CD8-positive, alpha-beta memory T cell (primary cell): ENCODE measurements at regions not wholly inside any gene's neighbourhood (a gene's known extent, or its start where the extent isn't known, plus 50 kb on each side); places are given as distances from the start of the nearest gene placed in this dataset.
"Not testable (repeated sequence)": the region's sequence is repeated elsewhere in the genome, so short reads cannot be mapped to it uniquely, and the experiment has no call there.

Experiments used
- CTCF ChIA-PET: fragments of 350-600 bp; sonication (Branson Sonifier 250); formaldehyde crosslinking; loops from one replicate; lab custom pipeline; 2021; ENCODE audit warnings: antibody characterized with exemption; lab: Charles Lee
- POLR2A ChIA-PET: fragments of 350-600 bp; sonication (Branson Sonifier 250); formaldehyde crosslinking; loops from one replicate; lab custom pipeline; 2021; ENCODE audit warnings: antibody characterized with exemption; lab: Charles Lee
- DNase-seq, 5 donors: peaks; one replicate each; pipeline versions ENCODE4 v3.0.0 to v3.0.0-alpha.2; 2020 to 2022; ENCODE audit warnings: mixed read lengths in 1 of 5
- H3K27ac ChIP-seq: one replicate; pipeline ENCODE4 v1.7.0; 2013; ENCODE audit warnings: low read depth, mild to moderate bottlenecking, low read length, moderate library complexity
- H3K27me3 ChIP-seq: 2 replicates; pipeline ENCODE4 v1.7.0; 2013; ENCODE audit warnings: low read length, mild to moderate bottlenecking; ENCODE audit not compliant: insufficient read depth, poor library complexity, severe bottlenecking
- H3K36me3 ChIP-seq: 2 replicates; pipeline ENCODE4 v1.7.0; 2013; ENCODE audit warnings: mild to moderate bottlenecking, low read length, moderate library complexity; ENCODE audit not compliant: insufficient read depth
- H3K4me1 ChIP-seq: 2 replicates; pipeline ENCODE4 v1.7.0; 2013; ENCODE audit warnings: mild to moderate bottlenecking, low read length, moderate library complexity; ENCODE audit not compliant: insufficient read depth
- H3K4me3 ChIP-seq: 2 replicates; pipeline ENCODE4 v1.7.0; 2013; ENCODE audit warnings: mild to moderate bottlenecking, low read length
- H3K9me3 ChIP-seq: 2 replicates; pipeline ENCODE4 v1.7.0; 2013; ENCODE audit warnings: mild to moderate bottlenecking, low read length
- H3K27ac Mint-ChIP-seq, 8 donors: one replicate each; pipeline ENCODE4 v1.8.0; 2020 to 2021; ENCODE audit warnings: mixed read lengths in 8 of 8, mild to moderate bottlenecking in 6 of 8, inconsistent platforms in 3 of 8, moderate library complexity in 3 of 8
- H3K27me3 Mint-ChIP-seq, 2 donors: one replicate each; pipeline ENCODE4 v1.8.0; 2020 to 2021; ENCODE audit warnings: mixed read lengths in 2 of 2, mild to moderate bottlenecking in 1 of 2, moderate library complexity in 1 of 2
- H3K36me3 Mint-ChIP-seq, 3 donors: one replicate each; pipeline ENCODE4 v1.8.0; 2020 to 2021; ENCODE audit warnings: mixed read lengths in 3 of 3, inconsistent platforms in 1 of 3, mild to moderate bottlenecking in 1 of 3
- H3K4me1 Mint-ChIP-seq, 3 donors: one replicate each; pipeline ENCODE4 v1.8.0; 2020 to 2021; ENCODE audit warnings: mixed read lengths in 3 of 3, inconsistent platforms in 1 of 3, mild to moderate bottlenecking in 1 of 3
- H3K4me3 Mint-ChIP-seq, 7 donors: one replicate each; pipeline ENCODE4 v1.8.0; 2020 to 2021; ENCODE audit warnings: mixed read lengths in 7 of 7, mild to moderate bottlenecking in 6 of 7, moderate library complexity in 4 of 7, inconsistent platforms in 2 of 7
- H3K9me3 Mint-ChIP-seq, 5 donors: one replicate each; pipeline ENCODE4 v1.8.0; 2020 to 2022; ENCODE audit warnings: mixed read lengths in 5 of 5, mild to moderate bottlenecking in 3 of 5, moderate library complexity in 2 of 5, inconsistent platforms in 1 of 5

GRCh38 chr7:64469673-64470072 lies 93.2 kb downstream of the ZNF680 start:
- Mint-ChIP-seq H3K4me1 (no peaks in the 10 kb centered on the region), H3K4me3 (no peak overlapping the region), H3K36me3 (no peaks in the 10 kb centered on the region), H3K9me3 (peaks cover 17 to 35% (median 28%) of the 10 kb centered on the region in 5 donors), H3K27ac (no peak overlapping the region), H3K27me3 (no peaks in the 10 kb centered on the region)
- H3K27ac ChIP-seq = no peak overlapping the region
- no peak for DNase-seq
- no peaks in the 10 kb centered on the region for H3K36me3 ChIP-seq
- H3K27me3 ChIP-seq = no peaks in the 10 kb centered on the region
- ChIA-PET CTCF (no interaction called here), POLR2A (no interaction called here)
- H3K9me3 ChIP-seq = peaks cover 6% of the 10 kb centered on the region
- H3K4me3 ChIP-seq = no peak overlapping the region
- H3K4me1 ChIP-seq = no peaks in the 10 kb centered on the region

- H3K36me3 Mint-ChIP-seq = no peaks in the 10 kb centered on the region
- no peak overlapping the region for H3K27ac Mint-ChIP-seq
- CTCF ChIA-PET = no interaction called here
- H3K27me3 ChIP-seq = no peaks in the 10 kb centered on the region
- H3K4me3 Mint-ChIP-seq = no peak overlapping the region
- peaks cover 18 to 50% (median 30%) of the 10 kb centered on the region in 5 donors for H3K9me3 Mint-ChIP-seq
- no peak for DNase-seq
- no peak overlapping the region for H3K27ac ChIP-seq
- no peaks in the 10 kb centered on the region for H3K36me3 ChIP-seq
- peaks cover 6% of the 10 kb centered on the region for H3K9me3 ChIP-seq
- H3K4me1 ChIP-seq = no peaks in the 10 kb centered on the region
- H3K4me3 ChIP-seq = no peak overlapping the region
- no peaks in the 10 kb centered on the region for H3K4me1 Mint-ChIP-seq
- POLR2A ChIA-PET = no interaction called here
- H3K27me3 Mint-ChIP-seq = no peaks in the 10 kb centered on the region
Observed at GRCh38 chr7:64465551-64465950, 97.3 kb downstream of the ZNF680 start.

GRCh38 chr7:64463636-64464375 lies 99.1 kb downstream of the ZNF680 start:
- no peaks in the 10 kb centered on the region for H3K27me3 ChIP-seq
- Mint-ChIP-seq H3K4me3 (peak overlapping the region in 4 of 7 donors; percentile 15 to 48 (median 38)), H3K9me3 (peaks cover 13 to 37% (median 18%) of the 10 kb centered on the region in 5 donors), H3K4me1 (no peaks in the 10 kb centered on the region), H3K27me3 (no peaks in the 10 kb centered on the region), H3K27ac (no peak overlapping the region), H3K36me3 (no peaks in the 10 kb centered on the region)
- ChIA-PET CTCF (no interaction called here), POLR2A (no interaction called here)
- DNase-seq = peak in 4 of 5 donors; percentile 0 to 47 (median 10)
- no peaks in the 10 kb centered on the region for H3K4me1 ChIP-seq
- H3K36me3 ChIP-seq = no peaks in the 10 kb centered on the region
- H3K27ac ChIP-seq = no peak overlapping the region
- no peaks in the 10 kb centered on the region for H3K9me3 ChIP-seq
- H3K4me3 ChIP-seq = no peak overlapping the region

- POLR2A ChIA-PET, H3K9me3 ChIP-seq, H3K27ac ChIP-seq, H3K27me3 Mint-ChIP-seq, H3K4me1 ChIP-seq, H3K27me3 ChIP-seq, H3K36me3 Mint-ChIP-seq, DNase-seq, H3K4me3 ChIP-seq, H3K36me3 ChIP-seq, H3K4me3 Mint-ChIP-seq, H3K27ac Mint-ChIP-seq, CTCF ChIA-PET, H3K4me1 Mint-ChIP-seq: not testable (repeated sequence)
- H3K9me3 Mint-ChIP-seq = peaks cover 0 to 20% (median 12%) of the 10 kb centered on the region in 5 donors
Observed at GRCh38 chr7:64459858-64460257, 103.0 kb downstream of the ZNF680 start.

- Mint-ChIP-seq H3K9me3 (peaks cover 5 to 13% (median 12%) of the 10 kb centered on the region in 5 donors), H3K36me3 (no peaks in the 10 kb centered on the region), H3K4me1 (no peaks in the 10 kb centered on the region), H3K4me3 (no peak overlapping the region), H3K27me3 (no peaks in the 10 kb centered on the region), H3K27ac (no peak overlapping the region)
- no peak overlapping the region for H3K4me3 ChIP-seq
- ChIA-PET POLR2A (no interaction called here), CTCF (no interaction called here)
- H3K27me3 ChIP-seq = no peaks in the 10 kb centered on the region
- no peak for DNase-seq
- no peaks in the 10 kb centered on the region for H3K36me3 ChIP-seq
- no peaks in the 10 kb centered on the region for H3K4me1 ChIP-seq
- H3K27ac ChIP-seq = no peak overlapping the region
- H3K9me3 ChIP-seq = no peaks in the 10 kb centered on the region
Observed at GRCh38 chr7:64433590-64433989, 119.8 kb downstream of the ZNF736 start.

- Mint-ChIP-seq H3K4me3 (no peak overlapping the region), H3K27me3 (no peaks in the 10 kb centered on the region), H3K9me3 (peaks cover 6 to 17% (median 13%) of the 10 kb centered on the region in 5 donors), H3K4me1 (no peaks in the 10 kb centered on the region), H3K27ac (no peak overlapping the region), H3K36me3 (no peaks in the 10 kb centered on the region)
- no peak overlapping the region for H3K4me3 ChIP-seq
- no peaks in the 10 kb centered on the region for H3K4me1 ChIP-seq
- no peaks in the 10 kb centered on the region for H3K36me3 ChIP-seq
- ChIA-PET CTCF (no interaction called here), POLR2A (no interaction called here)
- H3K9me3 ChIP-seq = no peaks in the 10 kb centered on the region
- no peaks in the 10 kb centered on the region for H3K27me3 ChIP-seq
- no peak overlapping the region for H3K27ac ChIP-seq
- no peak for DNase-seq
Observed at GRCh38 chr7:64431838-64432237, 118.1 kb downstream of the ZNF736 start.

- H3K27ac Mint-ChIP-seq = no peak overlapping the region
- DNase-seq = no peak
- Histone ChIP-seq H3K36me3 (no peaks in the 10 kb centered on the region), H3K4me1 (no peaks in the 10 kb centered on the region), H3K27ac (no peak overlapping the region), H3K9me3 (no peaks in the 10 kb centered on the region), H3K27me3 (no peaks in the 10 kb centered on the region), H3K4me3 (no peak overlapping the region)
- no peak overlapping the region for H3K4me3 Mint-ChIP-seq
- peaks cover 9 to 15% (median 11%) of the 10 kb centered on the region in 5 donors for H3K9me3 Mint-ChIP-seq
- POLR2A ChIA-PET = no interaction called here
- no peaks in the 10 kb centered on the region for H3K4me1 Mint-ChIP-seq
- no peaks in the 10 kb centered on the region for H3K36me3 Mint-ChIP-seq
- CTCF ChIA-PET = no interaction called here
- H3K27me3 Mint-ChIP-seq = no peaks in the 10 kb centered on the region
Observed at GRCh38 chr7:64429232-64429631, 115.5 kb downstream of the ZNF736 start.

GRCh38 chr7:64425436-64425835 lies 111.7 kb downstream of the ZNF736 start:
- peaks cover 15 to 28% (median 18%) of the 10 kb centered on the region in 5 donors for H3K9me3 Mint-ChIP-seq
- H3K4me1 ChIP-seq, H3K27me3 Mint-ChIP-seq, H3K27ac Mint-ChIP-seq, H3K36me3 ChIP-seq, H3K4me3 ChIP-seq, H3K4me3 Mint-ChIP-seq, H3K4me1 Mint-ChIP-seq, H3K9me3 ChIP-seq, H3K27me3 ChIP-seq, DNase-seq, H3K36me3 Mint-ChIP-seq, H3K27ac ChIP-seq, CTCF ChIA-PET, POLR2A ChIA-PET: not testable (repeated sequence)
